GM23338 (cell line): ENCODE measurements at regions not wholly inside any gene's neighbourhood (a gene's known extent, or its start where the extent isn't known, plus 50 kb on each side); places are given as distances from the start of the nearest gene placed in this dataset.

ENCODE experiments used
- CREB1 ChIP-seq: fragments of 250-450 bp; sonication (Bioruptor Pico); IDR thresholded peaks from 2 replicates; pipeline ENCODE4 v1.5.0; 2020; ENCODE audit warnings: low read depth, mild to moderate bottlenecking, moderate library complexity
- CTCF ChIP-seq, 2 experiments: fragments of 200-600 bp in 1 of 2; sonication (generic) in 1 of 2; conservative IDR thresholded peaks; 2 replicates each; pipeline versions ENCODE4 v1.5.1 to v1.6.1; 2016 to 2017; ENCODE audit warnings: antibody characterized with exemption in 2 of 2, low read depth in 2 of 2, mild to moderate bottlenecking in 2 of 2, moderate library complexity in 1 of 2
- EZH2 ChIP-seq: fragments of 200-600 bp; sonication (generic); IDR thresholded peaks from one replicate; pipeline ENCODE4 v1.8.0; 2017; ENCODE audit warnings: antibody characterized with exemption, mild to moderate bottlenecking, low read depth; ENCODE audit not compliant: unreplicated experiment
- EZH2phosphoT487 ChIP-seq: fragments of 200-600 bp; sonication (generic); IDR thresholded peaks from one replicate; pipeline ENCODE4 v1.8.1; 2018; ENCODE audit warnings: antibody characterized with exemption; ENCODE audit not compliant: unreplicated experiment
- JUNB ChIP-seq: IDR thresholded peaks from one replicate; pipeline ENCODE4 v1.6.1; 2016; ENCODE audit warnings: antibody characterized with exemption; ENCODE audit not compliant: unreplicated experiment
- POLR2AphosphoS5 ChIP-seq: IDR thresholded peaks from 2 replicates; pipeline ENCODE4 v1.6.1; 2016; ENCODE audit warnings: antibody characterized with exemption, low read depth
- REST ChIP-seq: IDR thresholded peaks from one replicate; pipeline ENCODE4 v1.6.1; 2018; ENCODE audit warnings: antibody characterized with exemption; ENCODE audit not compliant: unreplicated experiment
- STAT1 ChIP-seq: IDR thresholded peaks from one replicate; pipeline ENCODE4 v1.6.1; 2016; ENCODE audit warnings: antibody characterized with exemption; ENCODE audit not compliant: unreplicated experiment
- ZNF114 ChIP-seq: fragments of 250-450 bp; sonication (Bioruptor Pico); IDR thresholded peaks from 2 replicates; pipeline ENCODE4 v1.5.0; 2020; ENCODE audit warnings: mild to moderate bottlenecking, moderate library complexity
- ZNF331 ChIP-seq: fragments of 250-450 bp; sonication (Bioruptor Pico); IDR thresholded peaks from 2 replicates; pipeline ENCODE4 v1.5.0; 2020; ENCODE audit warnings: low read depth, mild to moderate bottlenecking, moderate library complexity
- TF ChIP-seq, protein P1 (sequence below): IDR thresholded peaks from 2 replicates; pipeline ENCODE4 v1.6.1; 2016; ENCODE audit warnings: antibody characterized with exemption
- TF ChIP-seq, protein P2 (sequence below): fragments of 250-450 bp; sonication (Bioruptor Pico); IDR thresholded peaks from 2 replicates; pipeline ENCODE4 v1.5.0; 2020; ENCODE audit warnings: mild to moderate bottlenecking, moderate library complexity

GRCh38 chr4:141899103-141899502, 262.7 kb downstream of the IL15 start:
- TF ChIP-seq CTCF (conservative IDR thresholded peaks at IDR 0.05; ENCODE audit: low read depth in 2 of 2), result no peak
- no peak for TF ChIP-seq POLR2AphosphoS5
- TF ChIP-seq EZH2phosphoT487, result no peak
- TF ChIP-seq EZH2, result no peak
- TF ChIP-seq REST, result no peak
- no peak for TF ChIP-seq ZNF331
- TF ChIP-seq STAT1, result no peak
- TF ChIP-seq CREB1, result no peak
- TF ChIP-seq, protein P1, sequence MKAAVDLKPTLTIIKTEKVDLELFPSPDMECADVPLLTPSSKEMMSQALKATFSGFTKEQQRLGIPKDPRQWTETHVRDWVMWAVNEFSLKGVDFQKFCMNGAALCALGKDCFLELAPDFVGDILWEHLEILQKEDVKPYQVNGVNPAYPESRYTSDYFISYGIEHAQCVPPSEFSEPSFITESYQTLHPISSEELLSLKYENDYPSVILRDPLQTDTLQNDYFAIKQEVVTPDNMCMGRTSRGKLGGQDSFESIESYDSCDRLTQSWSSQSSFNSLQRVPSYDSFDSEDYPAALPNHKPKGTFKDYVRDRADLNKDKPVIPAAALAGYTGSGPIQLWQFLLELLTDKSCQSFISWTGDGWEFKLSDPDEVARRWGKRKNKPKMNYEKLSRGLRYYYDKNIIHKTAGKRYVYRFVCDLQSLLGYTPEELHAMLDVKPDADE, result no peak
- TF ChIP-seq JUNB, result no peak
- TF ChIP-seq ZNF114, result no peak
- TF ChIP-seq, protein P2, sequence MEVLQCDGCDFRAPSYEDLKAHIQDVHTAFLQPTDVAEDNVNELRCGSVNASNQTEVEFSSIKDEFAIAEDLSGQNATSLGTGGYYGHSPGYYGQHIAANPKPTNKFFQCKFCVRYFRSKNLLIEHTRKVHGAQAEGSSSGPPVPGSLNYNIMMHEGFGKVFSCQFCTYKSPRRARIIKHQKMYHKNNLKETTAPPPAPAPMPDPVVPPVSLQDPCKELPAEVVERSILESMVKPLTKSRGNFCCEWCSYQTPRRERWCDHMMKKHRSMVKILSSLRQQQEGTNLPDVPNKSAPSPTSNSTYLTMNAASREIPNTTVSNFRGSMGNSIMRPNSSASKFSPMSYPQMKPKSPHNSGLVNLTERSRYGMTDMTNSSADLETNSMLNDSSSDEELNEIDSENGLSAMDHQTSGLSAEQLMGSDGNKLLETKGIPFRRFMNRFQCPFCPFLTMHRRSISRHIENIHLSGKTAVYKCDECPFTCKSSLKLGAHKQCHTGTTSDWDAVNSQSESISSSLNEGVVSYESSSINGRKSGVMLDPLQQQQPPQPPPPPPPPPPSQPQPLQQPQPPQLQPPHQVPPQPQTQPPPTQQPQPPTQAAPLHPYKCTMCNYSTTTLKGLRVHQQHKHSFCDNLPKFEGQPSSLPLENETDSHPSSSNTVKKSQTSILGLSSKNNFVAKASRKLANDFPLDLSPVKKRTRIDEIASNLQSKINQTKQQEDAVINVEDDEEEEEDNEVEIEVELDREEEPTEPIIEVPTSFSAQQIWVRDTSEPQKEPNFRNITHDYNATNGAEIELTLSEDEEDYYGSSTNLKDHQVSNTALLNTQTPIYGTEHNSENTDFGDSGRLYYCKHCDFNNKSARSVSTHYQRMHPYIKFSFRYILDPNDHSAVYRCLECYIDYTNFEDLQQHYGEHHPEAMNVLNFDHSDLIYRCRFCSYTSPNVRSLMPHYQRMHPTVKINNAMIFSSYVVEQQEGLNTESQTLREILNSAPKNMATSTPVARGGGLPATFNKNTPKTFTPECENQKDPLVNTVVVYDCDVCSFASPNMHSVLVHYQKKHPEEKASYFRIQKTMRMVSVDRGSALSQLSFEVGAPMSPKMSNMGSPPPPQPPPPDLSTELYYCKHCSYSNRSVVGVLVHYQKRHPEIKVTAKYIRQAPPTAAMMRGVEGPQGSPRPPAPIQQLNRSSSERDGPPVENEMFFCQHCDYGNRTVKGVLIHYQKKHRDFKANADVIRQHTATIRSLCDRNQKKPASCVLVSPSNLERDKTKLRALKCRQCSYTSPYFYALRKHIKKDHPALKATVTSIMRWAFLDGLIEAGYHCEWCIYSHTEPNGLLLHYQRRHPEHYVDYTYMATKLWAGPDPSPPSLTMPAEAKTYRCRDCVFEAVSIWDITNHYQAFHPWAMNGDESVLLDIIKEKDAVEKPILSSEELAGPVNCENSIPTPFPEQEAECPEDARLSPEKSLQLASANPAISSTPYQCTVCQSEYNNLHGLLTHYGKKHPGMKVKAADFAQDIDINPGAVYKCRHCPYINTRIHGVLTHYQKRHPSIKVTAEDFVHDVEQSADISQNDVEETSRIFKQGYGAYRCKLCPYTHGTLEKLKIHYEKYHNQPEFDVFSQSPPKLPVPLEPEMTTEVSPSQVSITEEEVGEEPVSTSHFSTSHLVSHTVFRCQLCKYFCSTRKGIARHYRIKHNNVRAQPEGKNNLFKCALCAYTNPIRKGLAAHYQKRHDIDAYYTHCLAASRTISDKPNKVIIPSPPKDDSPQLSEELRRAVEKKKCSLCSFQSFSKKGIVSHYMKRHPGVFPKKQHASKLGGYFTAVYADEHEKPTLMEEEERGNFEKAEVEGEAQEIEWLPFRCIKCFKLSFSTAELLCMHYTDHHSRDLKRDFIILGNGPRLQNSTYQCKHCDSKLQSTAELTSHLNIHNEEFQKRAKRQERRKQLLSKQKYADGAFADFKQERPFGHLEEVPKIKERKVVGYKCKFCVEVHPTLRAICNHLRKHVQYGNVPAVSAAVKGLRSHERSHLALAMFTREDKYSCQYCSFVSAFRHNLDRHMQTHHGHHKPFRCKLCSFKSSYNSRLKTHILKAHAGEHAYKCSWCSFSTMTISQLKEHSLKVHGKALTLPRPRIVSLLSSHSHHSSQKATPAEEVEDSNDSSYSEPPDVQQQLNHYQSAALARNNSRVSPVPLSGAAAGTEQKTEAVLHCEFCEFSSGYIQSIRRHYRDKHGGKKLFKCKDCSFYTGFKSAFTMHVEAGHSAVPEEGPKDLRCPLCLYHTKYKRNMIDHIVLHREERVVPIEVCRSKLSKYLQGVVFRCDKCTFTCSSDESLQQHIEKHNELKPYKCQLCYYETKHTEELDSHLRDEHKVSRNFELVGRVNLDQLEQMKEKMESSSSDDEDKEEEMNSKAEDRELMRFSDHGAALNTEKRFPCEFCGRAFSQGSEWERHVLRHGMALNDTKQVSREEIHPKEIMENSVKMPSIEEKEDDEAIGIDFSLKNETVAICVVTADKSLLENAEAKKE (CRISPR knock-in tag), result no peak
